ENCODE measurements at regions not wholly inside any gene's neighbourhood (a gene's known extent, or its start where the extent isn't known, plus 50 kb on each side); places are given as distances from the start of the nearest gene placed in this dataset.

GRCh38 chr9:28915202-28915930 is 1342.1 kb upstream of the C9orf72 start:
- TF ChIP-seq CTCF (conservative IDR thresholded peaks at IDR 0.05; ENCODE audit: low read length) (no peak), EZH2phosphoT487 (IDR thresholded peaks at IDR 0.05; ENCODE audit: borderline replicate concordance) (no peak)

All from Loucy (cell line).